Smooth muscle cell (in vitro differentiated cells): ENCODE measurements at regions not wholly inside any gene's neighbourhood (a gene's known extent, or its start where the extent isn't known, plus 50 kb on each side); places are given as distances from the start of the nearest gene placed in this dataset.

Source experiments
- DNase-seq: peaks from one replicate; lab custom pipeline; 2025; ENCODE audit not compliant: unreplicated experiment; lab: John Stamatoyannopoulos, UW
- H2AFZ ChIP-seq: fragments of 200-600 bp; sonication (generic); 2 replicates; pipeline ENCODE4 v1.6.0; 2016; ENCODE audit warnings: antibody characterized with exemption, low read depth, mild to moderate bottlenecking
- H3F3A ChIP-seq: fragments of 200-600 bp; sonication (generic); 2 replicates; pipeline ENCODE4 v1.6.0; 2017; ENCODE audit warnings: antibody characterized with exemption, low read depth
- H3K27ac ChIP-seq: fragments of 200-600 bp; sonication (generic); 2 replicates; pipeline ENCODE4 v1.5.1; 2016; ENCODE audit warnings: low read depth, mild to moderate bottlenecking
- H3K27me3 ChIP-seq: fragments of 200-600 bp; sonication (generic); 2 replicates; pipeline ENCODE4 v1.6.1; 2016; ENCODE audit warnings: low read depth, mild to moderate bottlenecking
- H3K36me3 ChIP-seq: fragments of 200-600 bp; sonication (generic); 2 replicates; pipeline ENCODE4 v1.5.1; 2016; ENCODE audit warnings: low read depth
- H3K4me1 ChIP-seq: fragments of 200-600 bp; sonication (generic); 2 replicates; pipeline ENCODE4 v1.5.1; 2016; ENCODE audit warnings: low read depth
- H3K4me2 ChIP-seq: fragments of 200-600 bp; sonication (generic); 2 replicates; pipeline ENCODE4 v1.6.0; 2016; ENCODE audit warnings: mild to moderate bottlenecking
- H3K4me3 ChIP-seq: fragments of 200-600 bp; sonication (generic); 2 replicates; pipeline ENCODE4 v1.5.1; 2016; ENCODE audit warnings: mild to moderate bottlenecking
- H3K79me2 ChIP-seq: fragments of 200-600 bp; sonication (generic); 2 replicates; pipeline ENCODE4 v1.6.0; 2016; ENCODE audit warnings: low read depth, mild to moderate bottlenecking
- H3K9ac ChIP-seq: fragments of 200-600 bp; sonication (generic); 2 replicates; pipeline ENCODE4 v1.6.0; 2016; ENCODE audit warnings: low read depth
- H3K9me3 ChIP-seq: fragments of 200-600 bp; sonication (generic); replicated peaks from 2 replicates; pipeline ENCODE4 v1.5.1; 2016; ENCODE audit warnings: low read depth
- H4K20me1 ChIP-seq: fragments of 200-600 bp; sonication (generic); 2 replicates; pipeline ENCODE4 v1.6.0; 2016; ENCODE audit warnings: low read depth
- CTCF ChIP-seq: fragments of 200-600 bp; sonication (generic); IDR thresholded peaks from 2 replicates; pipeline ENCODE4 v1.5.1; 2017; ENCODE audit warnings: borderline replicate concordance, mild to moderate bottlenecking, antibody characterized with exemption; ENCODE audit not compliant: insufficient read depth, poor library complexity, severe bottlenecking
- WGBS: methylation state at CpG from one replicate; pipeline ENCODE4 v1.1.7; 2016; ENCODE audit warnings: low lambda C conversion rate; 5-methylcytosine and 5-hydroxymethylcytosine counted together

DNA sequence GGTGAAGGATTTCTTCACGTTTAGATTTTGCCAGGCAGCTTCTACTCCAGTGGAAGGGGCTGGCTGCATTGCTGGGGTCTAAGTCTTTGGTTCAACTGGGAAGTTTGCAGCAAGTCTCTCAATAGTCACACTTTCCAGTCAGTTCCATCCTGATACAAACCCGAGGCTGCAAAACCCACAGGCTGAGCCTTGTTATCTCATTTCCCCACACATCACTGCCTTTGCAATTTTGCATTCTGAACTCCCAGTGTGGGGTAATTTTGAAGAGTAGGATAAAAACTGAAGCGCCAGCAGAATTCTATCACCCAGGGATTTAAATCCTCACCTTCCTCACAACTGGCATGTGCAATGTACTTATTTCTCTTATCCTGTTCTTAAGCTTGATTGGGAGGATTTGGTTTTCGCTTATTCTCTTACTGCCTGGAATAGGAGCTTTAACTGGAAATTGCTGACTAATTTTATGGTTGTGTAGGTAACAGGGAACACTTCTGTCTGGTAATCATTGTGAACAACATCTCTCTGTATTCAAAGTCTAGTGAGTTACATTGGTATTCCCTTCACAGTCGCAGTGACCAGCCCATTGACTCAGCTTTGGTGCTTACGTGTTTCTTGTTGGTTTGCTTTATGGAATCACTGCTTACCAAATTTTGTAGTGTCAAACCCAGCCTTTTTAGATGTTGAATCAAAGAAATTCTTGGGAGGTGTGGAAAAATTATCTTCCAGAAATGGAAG, 142.0 kb upstream of the TOPAZ1 start:
- peaks cover 13% of the 10 kb centered on the region for H3K4me1 ChIP-seq
- no peak overlapping the region for H3K9ac ChIP-seq
- H3K4me2 ChIP-seq = no peak overlapping the region
- no peaks in the 10 kb centered on the region for H4K20me1 ChIP-seq
- WGBS = 61% methylated on average over 6 of the region's 6 CpGs
- TF ChIP-seq CTCF = no peak
- H3K79me2 ChIP-seq = no peaks in the 10 kb centered on the region
- DNase-seq = no peak
- H2AFZ ChIP-seq = no peak overlapping the region
- no peak overlapping the region for H3K4me3 ChIP-seq
- H3K27me3 ChIP-seq = peaks cover 4% of the 10 kb centered on the region
- H3F3A ChIP-seq = no peaks in the 10 kb centered on the region
- H3K27ac ChIP-seq = no peak overlapping the region
- H3K36me3 ChIP-seq = no peaks in the 10 kb centered on the region
- H3K9me3 ChIP-seq = no peaks in the 10 kb centered on the region

GRCh38 chr3:44100298-44100695, 141.4 kb upstream of the TOPAZ1 start:
- no peak overlapping the region for H3K9ac ChIP-seq
- no peak overlapping the region for H2AFZ ChIP-seq
- no peaks in the 10 kb centered on the region for H3K36me3 ChIP-seq
- no peaks in the 10 kb centered on the region for H3F3A ChIP-seq
- 96% methylated on average over 2 of the region's 2 CpGs for WGBS
- H3K4me2 ChIP-seq = no peak overlapping the region
- no peak for DNase-seq
- H3K9me3 ChIP-seq = no peaks in the 10 kb centered on the region
- H4K20me1 ChIP-seq = no peaks in the 10 kb centered on the region
- H3K27me3 ChIP-seq = peaks cover 4% of the 10 kb centered on the region
- TF ChIP-seq CTCF = no peak
- H3K4me3 ChIP-seq = no peak overlapping the region
- no peaks in the 10 kb centered on the region for H3K79me2 ChIP-seq
- H3K4me1 ChIP-seq = peaks cover 13% of the 10 kb centered on the region
- no peak overlapping the region for H3K27ac ChIP-seq

DNA sequence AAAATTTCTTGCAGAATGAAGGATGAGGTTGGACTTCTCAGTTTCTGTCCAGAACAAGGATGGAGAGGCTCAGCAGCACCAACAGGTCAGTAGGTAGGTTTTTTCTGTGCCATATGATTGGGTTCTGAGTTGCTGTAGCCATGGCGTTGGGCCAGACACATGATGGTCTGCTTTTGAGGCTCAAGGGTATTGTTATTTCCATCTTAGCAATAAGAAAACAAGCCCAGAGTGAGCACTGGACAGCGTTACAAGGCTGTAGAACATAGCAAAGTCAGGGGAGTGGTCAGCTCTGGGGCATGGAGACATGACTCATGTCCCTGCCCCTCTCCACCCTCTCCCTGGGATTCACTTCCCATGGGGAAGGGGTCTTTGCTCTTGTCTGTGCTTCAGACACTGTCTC, 137.6 kb upstream of the TOPAZ1 start:
- Histone ChIP-seq H3K4me1 (peaks cover 15% of the 10 kb centered on the region), H2AFZ (no peak overlapping the region), H3F3A (no peaks in the 10 kb centered on the region), H3K4me3 (no peak overlapping the region), H3K4me2 (no peak overlapping the region), H3K27me3 (peaks cover 4% of the 10 kb centered on the region), H3K79me2 (no peaks in the 10 kb centered on the region), H3K36me3 (no peaks in the 10 kb centered on the region), H4K20me1 (no peaks in the 10 kb centered on the region), H3K27ac (peak overlapping the region; percentile 39), H3K9ac (no peak overlapping the region), H3K9me3 (no peaks in the 10 kb centered on the region)
- DNase-seq = no peak
- no peak for TF ChIP-seq CTCF
- WGBS = 55% methylated on average over 2 of the region's 2 CpGs

DNA sequence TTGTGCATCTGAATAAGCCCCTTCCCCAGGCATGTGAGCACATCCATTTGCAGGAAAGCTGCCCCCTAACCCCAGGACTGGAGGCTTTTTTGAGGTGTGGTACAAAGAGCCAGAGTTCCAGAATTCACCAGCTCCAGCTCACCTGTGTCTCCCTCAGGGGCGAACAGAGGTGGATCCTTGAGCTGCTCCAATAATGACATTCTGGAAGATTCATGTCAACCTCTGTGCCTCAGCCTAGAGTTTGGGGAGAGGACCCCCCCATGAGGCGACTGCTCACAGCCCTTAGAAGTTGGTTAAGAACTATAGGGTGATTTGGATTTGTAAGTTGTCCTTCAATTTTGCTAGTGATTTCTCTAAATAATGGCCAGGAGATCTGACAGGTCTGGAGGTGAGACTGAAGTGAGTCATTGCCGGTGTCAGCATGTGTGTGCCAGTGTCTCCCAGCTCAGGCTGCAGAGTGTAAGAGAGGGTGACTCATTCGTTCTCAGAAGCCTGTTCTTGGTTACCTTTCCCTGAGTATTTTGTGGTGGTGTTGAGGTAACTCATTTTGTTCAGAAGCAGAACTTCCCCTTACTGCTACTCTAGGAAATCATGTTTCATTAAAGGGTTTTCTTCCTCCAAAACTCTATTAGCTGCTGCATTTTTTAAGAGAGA, 136.9 kb upstream of the TOPAZ1 start:
- Histone ChIP-seq H3K9me3 (no peaks in the 10 kb centered on the region), H3K4me1 (peaks cover 8% of the 10 kb centered on the region), H3K4me2 (no peak overlapping the region), H3K27ac (peak overlapping the region; percentile 58), H3F3A (no peaks in the 10 kb centered on the region), H3K79me2 (no peaks in the 10 kb centered on the region), H2AFZ (no peak overlapping the region), H3K36me3 (no peaks in the 10 kb centered on the region), H3K9ac (no peak overlapping the region), H3K27me3 (peaks cover 4% of the 10 kb centered on the region), H4K20me1 (no peaks in the 10 kb centered on the region), H3K4me3 (no peak overlapping the region)
- TF ChIP-seq CTCF = no peak
- WGBS = 51% methylated on average over 4 of the region's 4 CpGs
- no peak for DNase-seq
